Left lung (tissue), 4 donors: ENCODE measurements at regions not wholly inside any gene's neighbourhood (a gene's known extent, or its start where the extent isn't known, plus 50 kb on each side); places are given as distances from the start of the nearest gene placed in this dataset.
"Not testable (repeated sequence)": the region's sequence is repeated elsewhere in the genome, so short reads cannot be mapped to it uniquely, and the experiment has no call there.

Experiments used
- ATAC-seq: fragments of 200-7000 bp; cut with Tn5 transposase; one replicate; pipeline ENCODE4 v1.9.1; 2020; ENCODE audit warnings: moderate library complexity
- DNase-seq, 4 donors: peaks; one replicate each; pipeline ENCODE4 v3.0.0-alpha.2; 2013 to 2020
- H3K27ac ChIP-seq, 2 donors: fragments of 200-600 bp; sonication (generic) in 1 of 2; one replicate each; pipeline versions ENCODE4 v1.5.0 to v1.8.0; 2020 to 2021
- H3K27me3 ChIP-seq, 2 donors: fragments of 200-600 bp; sonication (generic) in 1 of 2; one replicate each; pipeline versions ENCODE4 v1.5.0 to v1.8.0; 2020 to 2021
- H3K36me3 ChIP-seq, 2 donors: fragments of 200-600 bp; sonication (generic) in 1 of 2; one replicate each; pipeline versions ENCODE4 v1.5.0 to v1.8.0; 2020 to 2021
- H3K4me1 ChIP-seq, 2 donors: fragments of 200-600 bp; one replicate each; pipeline ENCODE4 v1.8.0; 2021
- H3K4me3 ChIP-seq, 2 donors: fragments of 200-600 bp; sonication (generic) in 1 of 2; one replicate each; pipeline versions ENCODE4 v1.5.0 to v1.8.0; 2020 to 2021; ENCODE audit warnings: mild to moderate bottlenecking in 1 of 2
- H3K9me3 ChIP-seq, 2 donors: fragments of 200-600 bp; sonication (generic) in 1 of 2; one replicate each; pipeline versions ENCODE4 v1.5.0 to v1.8.0; 2020 to 2021
- CTCF ChIP-seq, 2 donors: fragments of 200-600 bp; sonication (generic) in 1 of 2; IDR thresholded peaks; one replicate each; pipeline versions ENCODE4 v1.5.0 to v1.8.0; 2021; ENCODE audit warnings: antibody characterized with exemption in 2 of 2
- intact Hi-C, 2 donors: fragments of 100-400 bp; cut with DNase I; formaldehyde crosslinking; loops; one replicate each; pipeline versions ENCODE4 v1.11.2 to v1.14.2; 2022
- donor health status: DM: no; HTN: yes; CAD: no.
- donor health status: DM: no; HTN: no; CAD: no.

- H3K4me1 ChIP-seq: peaks cover 0 to 20% of the 10 kb centered on the region in 2 donors
- H3K27ac ChIP-seq: no peak overlapping the region
- ATAC-seq: no peak
- H3K4me3 ChIP-seq: no peak overlapping the region
- H3K36me3 ChIP-seq: no peaks in the 10 kb centered on the region
- no peaks in the 10 kb centered on the region for H3K9me3 ChIP-seq
- TF ChIP-seq CTCF (IDR thresholded peaks at IDR 0.05): no peak
- DNase-seq: no peak
- intact Hi-C loops: no loop called here
- H3K27me3 ChIP-seq: peaks cover 0 to 64% of the 10 kb centered on the region in 2 donors
Measured at GRCh38 chr6:26187292-26187691, 100.1 kb downstream of the HFE start.

DNA sequence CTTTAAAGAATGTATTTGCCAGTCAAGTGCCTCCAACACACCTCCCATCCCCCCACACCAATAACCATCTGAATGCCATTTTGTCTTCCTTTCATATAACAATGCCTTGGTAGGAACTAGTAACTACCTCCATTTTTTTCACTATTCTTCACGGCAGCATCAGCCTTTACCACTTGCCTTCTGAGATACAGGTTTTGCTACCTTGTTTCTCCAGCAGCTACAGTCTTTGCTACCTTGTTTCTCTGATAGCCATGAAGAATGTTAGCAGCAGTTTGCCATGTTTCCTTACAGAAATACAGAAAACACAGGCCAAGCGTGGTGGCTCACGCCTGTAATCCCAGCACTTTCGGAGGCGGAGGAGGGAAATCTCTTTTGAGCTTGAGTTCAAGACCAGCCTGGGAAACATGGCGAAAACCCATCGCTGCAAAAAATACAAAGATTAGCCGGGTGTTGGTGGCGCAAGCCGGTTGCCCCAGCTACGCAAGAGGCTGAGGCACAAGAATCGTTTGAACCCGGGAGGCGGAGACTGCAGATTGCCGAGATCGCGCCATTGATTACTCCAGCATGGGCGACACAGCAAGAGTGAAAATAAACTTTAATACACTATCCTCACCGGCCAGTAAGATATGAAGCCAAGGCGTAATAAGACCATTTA is 100.9 kb downstream of the HFE start:
- ATAC-seq (peak; percentile 24), DNase-seq (peak in 1 of 4 donors; percentile 68)
- Histone ChIP-seq H3K27ac (peak overlapping the region; percentile 74 to 86), H3K36me3 (no peaks in the 10 kb centered on the region), H3K9me3 (no peaks in the 10 kb centered on the region), H3K27me3 (peaks cover 0 to 66% of the 10 kb centered on the region in 2 donors), H3K4me3 (peak overlapping the region; percentile 39 to 46), H3K4me1 (peaks cover 0 to 17% of the 10 kb centered on the region in 2 donors)
- TF ChIP-seq CTCF (IDR thresholded peaks at IDR 0.05): no peak
- intact Hi-C loops: no loop called here

- intact Hi-C loops, H3K9me3 ChIP-seq, ATAC-seq: not testable (repeated sequence)
Measured at GRCh38 chr6:26191512-26191911, 104.3 kb downstream of the HFE start.

DNA sequence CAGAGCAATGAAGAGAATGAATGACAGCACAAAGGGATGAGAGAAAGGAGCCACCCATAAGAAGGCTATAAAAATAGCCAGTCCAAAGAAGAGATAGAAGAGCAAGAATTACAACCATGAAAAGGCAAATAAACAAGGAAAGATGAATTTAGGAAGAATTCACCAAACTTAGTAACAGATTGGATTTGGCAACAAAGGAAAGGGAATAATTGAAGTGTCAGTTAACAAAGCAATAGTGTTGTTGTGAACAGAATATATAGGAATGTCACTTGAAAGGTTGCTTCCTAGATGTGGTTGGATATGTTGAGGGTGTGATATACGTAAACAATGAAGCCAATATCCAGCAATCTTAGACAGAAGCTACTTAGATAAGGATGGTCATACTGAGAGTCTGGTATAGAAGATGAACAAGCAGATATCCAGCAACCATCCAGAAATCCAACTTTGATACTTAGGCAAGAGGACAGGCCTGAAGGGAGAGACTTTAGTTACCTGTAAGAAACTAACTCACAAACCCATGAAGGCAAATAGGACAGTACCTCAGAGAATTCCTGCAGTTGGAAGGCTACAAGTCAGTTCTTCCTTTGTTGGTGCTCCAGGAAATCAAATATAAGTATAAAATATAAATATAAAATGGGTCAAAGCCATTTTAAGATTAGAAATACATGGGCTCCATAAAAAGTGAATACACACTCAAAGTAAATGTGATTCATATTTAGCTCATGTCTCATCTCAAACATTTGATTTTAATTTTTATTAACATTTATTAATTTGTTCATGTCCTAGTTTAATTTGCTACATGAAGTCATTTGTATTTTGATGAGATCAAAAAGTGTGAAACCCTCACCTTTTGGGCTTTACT is 106.5 kb downstream of the HFE start:
- no peak for ATAC-seq
- Histone ChIP-seq H3K36me3 (no peaks in the 10 kb centered on the region), H3K4me1 (peaks cover 6 to 47% of the 10 kb centered on the region in 2 donors), H3K9me3 (no peaks in the 10 kb centered on the region), H3K27ac (no peak overlapping the region), H3K27me3 (peaks cover 0 to 92% of the 10 kb centered on the region in 2 donors), H3K4me3 (no peak overlapping the region)
- no peak for TF ChIP-seq CTCF (IDR thresholded peaks at IDR 0.05)
- intact Hi-C loops: no loop called here
- DNase-seq: no peak

More at GRCh38 chr6:26191512-26191911, 104.3 kb downstream of the HFE start:
- H3K27me3 ChIP-seq: peaks cover 0 to 92% of the 10 kb centered on the region in 2 donors
- H3K4me3 ChIP-seq, H3K36me3 ChIP-seq, DNase-seq, H3K27ac ChIP-seq: not testable (repeated sequence)
- H3K4me1 ChIP-seq: peaks cover 6 to 31% of the 10 kb centered on the region in 2 donors

DNA sequence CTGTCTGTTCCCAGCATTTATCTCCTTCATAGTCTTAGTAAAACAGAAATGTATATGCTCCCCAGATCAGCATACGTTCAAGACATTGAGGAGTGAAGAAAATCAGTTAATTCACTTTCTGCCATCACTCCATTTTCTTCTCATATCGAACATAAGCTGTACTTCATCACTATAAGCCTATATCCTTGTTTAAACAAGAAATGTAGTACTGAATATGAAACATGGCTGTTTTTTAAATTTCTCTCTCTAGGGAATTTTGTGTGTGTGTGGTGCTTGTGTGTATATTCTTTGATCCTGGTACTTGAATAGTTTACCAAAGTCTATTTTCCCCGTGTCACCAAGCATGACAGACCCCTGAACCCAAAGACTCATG is 107.1 kb downstream of the HFE start:
- peaks cover 0 to 92% of the 10 kb centered on the region in 2 donors for H3K27me3 ChIP-seq
- ATAC-seq (no peak), DNase-seq (no peak)
- H3K36me3 ChIP-seq: no peaks in the 10 kb centered on the region
- peaks cover 6 to 43% of the 10 kb centered on the region in 2 donors for H3K4me1 ChIP-seq
- H3K27ac ChIP-seq: no peak overlapping the region
- no peak for TF ChIP-seq CTCF (IDR thresholded peaks at IDR 0.05)
- intact Hi-C loops: no loop called here
- no peaks in the 10 kb centered on the region for H3K9me3 ChIP-seq
- no peak overlapping the region for H3K4me3 ChIP-seq
